Skeletal muscle tissue (tissue), 3 donors: ENCODE measurements at regions not wholly inside any gene's neighbourhood (a gene's known extent, or its start where the extent isn't known, plus 50 kb on each side); places are given as distances from the start of the nearest gene placed in this dataset.

Experiments used
- H3K27ac ChIP-seq: one replicate; pipeline ENCODE4 v1.7.0; 2013; ENCODE audit warnings: mild to moderate bottlenecking, low read depth, low read length, inconsistent platforms
- H3K27me3 ChIP-seq, 3 donors: one replicate each; pipeline ENCODE4 v1.7.0; 2013; ENCODE audit warnings: low read length in 3 of 3; ENCODE audit not compliant: control insufficient read depth in 3 of 3, insufficient read depth in 3 of 3
- H3K36me3 ChIP-seq, 3 donors: one replicate each; pipeline ENCODE4 v1.7.0; 2013; ENCODE audit warnings: low read length in 3 of 3; ENCODE audit not compliant: control insufficient read depth in 3 of 3, insufficient read depth in 3 of 3
- H3K4me1 ChIP-seq, 3 donors: one replicate each; pipeline ENCODE4 v1.7.0; 2013; ENCODE audit warnings: low read length in 3 of 3, mild to moderate bottlenecking in 3 of 3; ENCODE audit not compliant: control insufficient read depth in 3 of 3, insufficient read depth in 3 of 3
- H3K4me3 ChIP-seq, 3 donors: one replicate each; pipeline ENCODE4 v1.7.0; 2013; ENCODE audit warnings: low read length in 3 of 3
- H3K9ac ChIP-seq, 3 donors: one replicate each; pipeline ENCODE4 v1.7.0; 2013; ENCODE audit warnings: low read length in 3 of 3, mild to moderate bottlenecking in 3 of 3, moderate library complexity in 2 of 3, low read depth in 1 of 3
- H3K9me3 ChIP-seq, 3 donors: one replicate each; pipeline ENCODE4 v1.7.0; 2013; ENCODE audit warnings: low read length in 3 of 3; ENCODE audit not compliant: control insufficient read depth in 3 of 3
- donor health status: Osteomylitis.

GRCh38 chr6:169961772-169962561 lies 210.5 kb downstream of the ERMARD start:
- Histone ChIP-seq H3K9me3 (no peaks in the 10 kb centered on the region), H3K4me1 (peaks cover 0 to 4% (median 0%) of the 10 kb centered on the region in 3 donors), H3K27ac (no peak overlapping the region), H3K4me3 (peak overlapping the region; percentile 14 to 49 (median 45)), H3K9ac (peak overlapping the region in 1 of 3 donors; percentile 33), H3K27me3 (peaks cover 19 to 41% (median 33%) of the 10 kb centered on the region in 3 donors), H3K36me3 (no peaks in the 10 kb centered on the region)

GRCh38 chr6:169960886-169961611 lies 209.6 kb downstream of the ERMARD start:
- Histone ChIP-seq H3K27me3 (peaks cover 19 to 41% (median 33%) of the 10 kb centered on the region in 3 donors), H3K4me1 (peaks cover 0 to 4% (median 0%) of the 10 kb centered on the region in 3 donors), H3K36me3 (no peaks in the 10 kb centered on the region), H3K27ac (no peak overlapping the region), H3K9me3 (no peaks in the 10 kb centered on the region), H3K4me3 (no peak overlapping the region), H3K9ac (no peak overlapping the region)

GRCh38 chr6:169960521-169960885 lies 209.1 kb downstream of the ERMARD start:
- no peaks in the 10 kb centered on the region for H3K9me3 ChIP-seq
- H3K27me3 ChIP-seq, result peaks cover 19 to 44% (median 33%) of the 10 kb centered on the region in 3 donors
- no peaks in the 10 kb centered on the region for H3K36me3 ChIP-seq
- no peak overlapping the region for H3K9ac ChIP-seq
- H3K27ac ChIP-seq, result no peak overlapping the region
- no peak overlapping the region for H3K4me3 ChIP-seq
- H3K4me1 ChIP-seq, result peaks cover 0 to 4% (median 0%) of the 10 kb centered on the region in 3 donors

DNA sequence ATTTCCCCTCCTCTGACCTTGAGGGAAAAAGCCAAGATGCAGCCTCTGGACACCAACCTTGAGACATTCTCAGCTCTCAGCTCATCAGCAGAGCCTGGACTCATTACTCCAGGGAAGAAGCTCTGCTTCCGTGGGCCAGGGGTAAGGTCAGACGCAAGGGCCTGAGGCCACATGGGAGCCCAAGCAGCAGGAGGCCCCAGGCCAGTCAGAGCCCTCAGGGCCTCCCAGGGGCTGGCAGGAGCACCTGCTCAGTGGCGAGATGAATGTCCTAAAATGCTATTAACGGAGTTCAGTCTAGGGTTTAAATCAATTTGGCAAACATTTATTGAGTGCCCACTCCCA lies 208.6 kb downstream of the ERMARD start:
- peaks cover 19 to 47% (median 33%) of the 10 kb centered on the region in 3 donors for H3K27me3 ChIP-seq
- peaks cover 0 to 4% (median 0%) of the 10 kb centered on the region in 3 donors for H3K4me1 ChIP-seq
- no peak overlapping the region for H3K4me3 ChIP-seq

DNA sequence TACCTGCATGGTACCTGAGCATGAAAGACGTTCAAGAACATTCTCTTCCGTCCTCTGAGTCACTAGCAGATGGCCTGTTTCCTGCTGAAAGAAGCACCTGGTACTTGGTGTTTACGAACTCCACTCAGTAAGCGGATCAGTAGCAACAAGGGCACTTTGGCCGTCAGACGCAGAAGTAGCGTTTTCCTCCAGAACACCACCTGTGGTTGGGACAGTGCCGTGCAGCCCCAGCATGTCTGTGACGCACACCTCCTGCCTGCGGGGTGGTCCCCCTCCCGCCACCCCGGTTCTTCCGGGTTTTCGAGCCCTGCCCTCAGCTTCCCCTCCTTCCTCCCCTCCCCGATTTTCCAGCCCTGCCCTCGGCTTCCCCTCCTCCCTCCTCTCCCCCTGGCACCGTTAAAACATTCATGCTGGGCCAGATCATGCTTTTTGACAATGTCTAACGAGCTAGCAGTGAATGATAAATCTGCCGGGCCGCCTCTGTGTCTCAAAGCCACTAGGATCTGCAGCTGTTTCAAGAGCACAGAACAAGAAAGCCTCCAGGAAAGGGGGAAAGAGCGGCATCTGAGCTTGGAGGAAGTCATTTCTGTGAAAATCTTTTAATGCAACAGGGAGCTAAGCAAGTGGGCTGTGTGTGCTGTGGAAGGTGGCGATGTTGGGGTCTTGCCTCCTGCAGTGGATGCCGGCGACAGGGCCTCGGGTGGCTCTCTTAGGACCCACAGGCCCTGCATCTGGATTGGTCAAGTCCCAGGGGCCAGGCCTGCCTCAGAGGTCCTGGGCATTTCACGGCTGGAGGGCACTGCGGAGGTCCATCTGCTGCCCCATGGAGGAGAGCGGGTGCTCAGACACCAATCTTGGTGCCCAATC lies 207.9 kb downstream of the ERMARD start:
- Histone ChIP-seq H3K9me3 (no peaks in the 10 kb centered on the region), H3K4me3 (peak overlapping the region in 2 of 3 donors; percentile 7 to 22)

More for the DNA sequence above, 208.6 kb downstream of the ERMARD start:
- H3K9ac ChIP-seq, result no peak overlapping the region
- H3K9me3 ChIP-seq, result no peaks in the 10 kb centered on the region
- no peaks in the 10 kb centered on the region for H3K36me3 ChIP-seq
- no peak overlapping the region for H3K27ac ChIP-seq

DNA sequence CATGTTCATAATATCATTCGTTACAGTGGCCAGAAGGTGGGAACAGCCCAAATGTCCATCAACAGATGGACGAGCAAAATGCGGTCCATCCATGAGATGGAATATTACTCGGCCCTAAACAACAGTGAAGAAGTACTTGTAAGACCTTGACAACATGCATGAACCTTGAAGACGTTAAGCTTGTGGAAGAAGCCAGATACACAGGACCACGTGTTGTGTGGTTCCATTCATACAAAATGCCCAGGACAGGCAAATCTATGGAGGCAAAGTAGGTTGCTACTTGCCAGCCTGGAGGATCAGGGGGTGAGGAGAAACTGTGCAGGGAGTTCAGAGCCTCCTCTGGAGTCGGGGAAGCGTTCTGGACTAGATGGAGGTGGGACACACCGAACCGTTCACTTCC lies 207.1 kb downstream of the ERMARD start:
- Histone ChIP-seq H3K27me3 (peaks cover 19 to 47% (median 33%) of the 10 kb centered on the region in 3 donors), H3K9me3 (no peaks in the 10 kb centered on the region), H3K36me3 (no peaks in the 10 kb centered on the region), H3K4me1 (peaks cover 0 to 4% (median 0%) of the 10 kb centered on the region in 3 donors), H3K9ac (no peak overlapping the region), H3K27ac (no peak overlapping the region), H3K4me3 (no peak overlapping the region)

More for the DNA sequence above, 207.9 kb downstream of the ERMARD start:
- Histone ChIP-seq H3K27me3 (peaks cover 19 to 47% (median 33%) of the 10 kb centered on the region in 3 donors), H3K9ac (no peak overlapping the region), H3K27ac (no peak overlapping the region), H3K4me1 (peaks cover 0 to 4% (median 0%) of the 10 kb centered on the region in 3 donors), H3K36me3 (no peaks in the 10 kb centered on the region)

GRCh38 chr6:169957351-169957963 lies 206.0 kb downstream of the ERMARD start:
- H3K9me3 ChIP-seq, result no peaks in the 10 kb centered on the region
- no peak overlapping the region for H3K9ac ChIP-seq
- no peaks in the 10 kb centered on the region for H3K36me3 ChIP-seq
- H3K27me3 ChIP-seq, result peaks cover 19 to 42% (median 33%) of the 10 kb centered on the region in 3 donors
- peaks cover 0 to 4% (median 0%) of the 10 kb centered on the region in 3 donors for H3K4me1 ChIP-seq
- H3K4me3 ChIP-seq, result no peak overlapping the region
- no peak overlapping the region for H3K27ac ChIP-seq

GRCh38 chr6:169956580-169956979 lies 205.2 kb downstream of the ERMARD start:
- Histone ChIP-seq H3K9me3 (no peaks in the 10 kb centered on the region), H3K27ac (no peak overlapping the region), H3K9ac (no peak overlapping the region), H3K4me1 (peaks cover 0 to 2% (median 0%) of the 10 kb centered on the region in 3 donors), H3K27me3 (peaks cover 13 to 34% (median 28%) of the 10 kb centered on the region in 3 donors), H3K4me3 (no peak overlapping the region), H3K36me3 (no peaks in the 10 kb centered on the region)

GRCh38 chr6:169955731-169956437 lies 204.5 kb downstream of the ERMARD start:
- Histone ChIP-seq H3K4me1 (no peaks in the 10 kb centered on the region), H3K4me3 (no peak overlapping the region), H3K9me3 (no peaks in the 10 kb centered on the region), H3K27ac (no peak overlapping the region), H3K9ac (no peak overlapping the region), H3K27me3 (peaks cover 6 to 27% (median 21%) of the 10 kb centered on the region in 3 donors), H3K36me3 (no peaks in the 10 kb centered on the region)
